ENCODE measurements at regions not wholly inside any gene's neighbourhood (a gene's known extent, or its start where the extent isn't known, plus 50 kb on each side); places are given as distances from the start of the nearest gene placed in this dataset.

GRCh38 chr9:26181836-26182235, 503.6 kb upstream of the TUSC1 start:
- Histone ChIP-seq H3K4me1 (no peaks in the 10 kb centered on the region), H3K4me3 (no peak overlapping the region), H3K9me3 (no peaks in the 10 kb centered on the region), H3K27me3 (no peaks in the 10 kb centered on the region), H3K27ac (no peak overlapping the region), H3K36me3 (no peaks in the 10 kb centered on the region)
- no peak for DNase-seq (ENCODE audit: low spot score in 2 of 2)
- TF ChIP-seq CTCF (IDR thresholded peaks at IDR 0.05) (no peak), EP300 (IDR thresholded peaks at IDR 0.05) (no peak), POLR2A (IDR thresholded peaks at IDR 0.05) (no peak)
- WGBS, 2 donors, result 50 to 55% methylated on average over 2 of the region's 2 CpGs

GRCh38 chr9:26176628-26177027, 498.4 kb upstream of the TUSC1 start:
- peaks cover 0 to 2% (median 0%) of the 10 kb centered on the region in 4 donors for H3K4me1 ChIP-seq
- no peak for DNase-seq (ENCODE audit: low spot score in 2 of 2)
- TF ChIP-seq POLR2A (IDR thresholded peaks at IDR 0.05) (no peak), EP300 (IDR thresholded peaks at IDR 0.05) (no peak), CTCF (IDR thresholded peaks at IDR 0.05) (no peak)
- H3K27ac ChIP-seq, result no peak overlapping the region
- no peaks in the 10 kb centered on the region for H3K36me3 ChIP-seq
- 92 to 97% methylated on average over 1 of the region's 1 CpG for WGBS, 2 donors
- no peak overlapping the region for H3K4me3 ChIP-seq
- no peaks in the 10 kb centered on the region for H3K9me3 ChIP-seq
- no peaks in the 10 kb centered on the region for H3K27me3 ChIP-seq

DNA sequence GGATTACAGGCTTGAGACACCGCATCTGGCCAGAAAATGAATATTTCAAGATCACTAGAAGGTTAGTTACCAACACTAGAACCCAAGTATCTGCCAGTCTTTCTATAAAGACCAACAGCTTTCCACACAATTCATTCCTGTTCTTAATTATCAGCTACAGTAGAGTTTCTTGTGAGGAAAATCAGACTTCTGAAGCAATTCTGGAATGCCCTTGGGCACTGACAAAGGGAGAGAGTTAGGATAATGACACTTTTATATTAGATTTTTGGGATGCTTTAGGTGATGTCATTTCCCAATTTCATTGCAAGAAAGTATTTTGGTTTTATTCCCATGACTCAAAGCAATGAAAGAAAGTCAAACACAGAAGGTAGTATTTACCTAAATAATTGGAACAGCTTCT, 497.0 kb upstream of the TUSC1 start:
- no peak for DNase-seq (ENCODE audit: low spot score in 2 of 2)

DNA sequence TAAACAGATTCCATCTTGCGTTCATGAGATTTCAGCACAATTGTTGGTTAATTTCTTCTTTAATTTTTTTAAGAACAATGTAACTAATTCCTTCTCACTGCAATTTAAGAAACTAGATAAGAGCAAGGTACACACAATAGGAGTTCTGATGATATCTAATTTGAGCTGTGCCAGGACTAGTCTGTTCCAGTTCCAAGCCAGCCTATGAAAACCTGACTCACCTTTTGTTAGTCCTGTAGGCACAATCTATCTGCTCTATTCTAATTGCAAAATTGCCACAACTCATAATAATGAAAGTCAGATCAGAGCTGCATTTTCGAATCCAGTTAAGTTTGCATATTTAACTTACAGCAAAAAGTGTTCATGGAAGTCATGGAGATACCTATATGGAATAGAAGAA, 494.1 kb upstream of the TUSC1 start:
- TF ChIP-seq EP300 (IDR thresholded peaks at IDR 0.05) (no peak), POLR2A (IDR thresholded peaks at IDR 0.05) (no peak), CTCF (IDR thresholded peaks at IDR 0.05) (no peak)
- Histone ChIP-seq H3K36me3 (no peaks in the 10 kb centered on the region), H3K4me1 (peaks cover 0 to 6% (median 0%) of the 10 kb centered on the region in 4 donors), H3K4me3 (no peak overlapping the region), H3K27me3 (no peaks in the 10 kb centered on the region), H3K9me3 (no peaks in the 10 kb centered on the region), H3K27ac (no peak overlapping the region)
- 84 to 87% methylated on average over 2 of the region's 2 CpGs for WGBS, 2 donors
- no peak for DNase-seq (ENCODE audit: low spot score in 2 of 2)

More for the DNA sequence above, 497.0 kb upstream of the TUSC1 start:
- H3K27ac ChIP-seq, result no peak overlapping the region
- H3K4me1 ChIP-seq, result peaks cover 0 to 6% (median 0%) of the 10 kb centered on the region in 4 donors
- no peaks in the 10 kb centered on the region for H3K9me3 ChIP-seq
- TF ChIP-seq CTCF (IDR thresholded peaks at IDR 0.05) (no peak), EP300 (IDR thresholded peaks at IDR 0.05) (no peak), POLR2A (IDR thresholded peaks at IDR 0.05) (no peak)
- H3K4me3 ChIP-seq, result no peak overlapping the region
- H3K36me3 ChIP-seq, result no peaks in the 10 kb centered on the region
- WGBS, 2 donors, result 61 to 70% methylated on average over 1 of the region's 1 CpG
- no peaks in the 10 kb centered on the region for H3K27me3 ChIP-seq

- no peak for TF ChIP-seq EP300 (IDR thresholded peaks at IDR 0.05)
- TF ChIP-seq CTCF (IDR thresholded peaks at IDR 0.05), result no peak
- TF ChIP-seq POLR2A (IDR thresholded peaks at IDR 0.05), result no peak
- WGBS, 2 donors, result 10 to 18% methylated on average over 2 of the region's 2 CpGs
- no peaks in the 10 kb centered on the region for H3K9me3 ChIP-seq
Measured at GRCh38 chr9:26171691-26172090, 493.4 kb upstream of the TUSC1 start.

More at GRCh38 chr9:26171691-26172090, 493.4 kb upstream of the TUSC1 start:
- no peaks in the 10 kb centered on the region for H3K36me3 ChIP-seq
- no peak overlapping the region for H3K27ac ChIP-seq
- H3K27me3 ChIP-seq, result no peaks in the 10 kb centered on the region
- peaks cover 0 to 6% (median 0%) of the 10 kb centered on the region in 4 donors for H3K4me1 ChIP-seq
- DNase-seq (ENCODE audit: low spot score in 2 of 2), result no peak
- H3K4me3 ChIP-seq, result no peak overlapping the region
